MM.1S (cell line): ENCODE measurements at regions not wholly inside any gene's neighbourhood (a gene's known extent, or its start where the extent isn't known, plus 50 kb on each side); places are given as distances from the start of the nearest gene placed in this dataset.

ENCODE experiments used
- EZH2phosphoT487 ChIP-seq: fragments of 300-600 bp; sonication (generic); IDR thresholded peaks from 2 replicates; pipeline ENCODE4 v1.6.1; 2018; ENCODE audit warnings: antibody characterized with exemption, low read length
- TF ChIP-seq, protein P1 (sequence below): fragments of 300-600 bp; sonication (generic); IDR thresholded peaks from 2 replicates; pipeline ENCODE4 v1.5.1; 2016; ENCODE audit warnings: antibody characterized with exemption, low read length, mixed read lengths

DNA sequence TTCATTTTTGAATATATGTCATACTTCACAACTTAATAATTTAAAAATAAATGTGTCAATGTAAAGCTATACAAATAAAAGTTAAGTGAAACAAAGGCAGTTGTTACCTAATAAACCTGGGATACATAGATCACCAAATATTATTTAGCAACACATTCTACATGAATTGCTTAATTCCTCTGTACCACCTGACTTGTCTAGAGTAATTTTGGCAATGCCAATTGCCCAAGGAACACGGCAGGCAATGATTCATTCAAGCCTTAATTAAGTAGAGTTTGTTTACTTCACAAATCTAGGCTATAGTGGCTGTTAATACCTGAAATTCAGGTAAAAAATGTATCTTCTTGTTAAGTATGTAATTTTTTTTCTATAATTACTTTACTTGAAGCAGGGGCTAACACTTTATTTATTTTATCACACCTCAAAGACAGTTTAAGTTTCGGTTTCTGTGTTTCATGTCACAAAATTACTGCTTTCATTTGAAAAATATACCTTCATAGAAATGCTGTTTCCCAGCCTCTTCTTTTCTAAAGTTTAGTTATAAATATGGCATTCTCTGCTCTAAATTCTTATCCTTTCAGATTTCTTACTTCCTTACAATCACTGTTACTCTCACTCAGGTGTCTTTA is 705.7 kb downstream of the SLITRK5 start:
- TF ChIP-seq, protein P1, sequence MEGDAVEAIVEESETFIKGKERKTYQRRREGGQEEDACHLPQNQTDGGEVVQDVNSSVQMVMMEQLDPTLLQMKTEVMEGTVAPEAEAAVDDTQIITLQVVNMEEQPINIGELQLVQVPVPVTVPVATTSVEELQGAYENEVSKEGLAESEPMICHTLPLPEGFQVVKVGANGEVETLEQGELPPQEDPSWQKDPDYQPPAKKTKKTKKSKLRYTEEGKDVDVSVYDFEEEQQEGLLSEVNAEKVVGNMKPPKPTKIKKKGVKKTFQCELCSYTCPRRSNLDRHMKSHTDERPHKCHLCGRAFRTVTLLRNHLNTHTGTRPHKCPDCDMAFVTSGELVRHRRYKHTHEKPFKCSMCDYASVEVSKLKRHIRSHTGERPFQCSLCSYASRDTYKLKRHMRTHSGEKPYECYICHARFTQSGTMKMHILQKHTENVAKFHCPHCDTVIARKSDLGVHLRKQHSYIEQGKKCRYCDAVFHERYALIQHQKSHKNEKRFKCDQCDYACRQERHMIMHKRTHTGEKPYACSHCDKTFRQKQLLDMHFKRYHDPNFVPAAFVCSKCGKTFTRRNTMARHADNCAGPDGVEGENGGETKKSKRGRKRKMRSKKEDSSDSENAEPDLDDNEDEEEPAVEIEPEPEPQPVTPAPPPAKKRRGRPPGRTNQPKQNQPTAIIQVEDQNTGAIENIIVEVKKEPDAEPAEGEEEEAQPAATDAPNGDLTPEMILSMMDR = no peak
- TF ChIP-seq EZH2phosphoT487 = no peak
